ENCODE measurements at regions not wholly inside any gene's neighbourhood (a gene's known extent, or its start where the extent isn't known, plus 50 kb on each side); places are given as distances from the start of the nearest gene placed in this dataset.

- no peak for TF ChIP-seq CTCF (IDR thresholded peaks at IDR 0.05; ENCODE audit: borderline replicate concordance, control extremely low read depth, extremely low read depth, insufficient read depth, missing control alignments)
- no peak for DNase-seq (ENCODE audit: low spot score)
- in situ Hi-C loops (cut with MboI; ENCODE audit: low sequenced_read_pairs, unreplicated experiment), result no loop called here
Measured at GRCh38 chr15:58260205-58260724, 122.1 kb downstream of the AQP9 start.

GRCh38 chr15:58260725-58261267, 122.6 kb downstream of the AQP9 start:
- no peak for TF ChIP-seq CTCF (IDR thresholded peaks at IDR 0.05; ENCODE audit: borderline replicate concordance, control extremely low read depth, extremely low read depth, insufficient read depth, missing control alignments)
- no peak for DNase-seq (ENCODE audit: low spot score)
- in situ Hi-C loops (cut with MboI; ENCODE audit: low sequenced_read_pairs, unreplicated experiment), result no loop called here

- in situ Hi-C loops (cut with MboI; ENCODE audit: low sequenced_read_pairs, unreplicated experiment), result no loop called here
- DNase-seq (ENCODE audit: low spot score), result no peak
- TF ChIP-seq CTCF (IDR thresholded peaks at IDR 0.05; ENCODE audit: borderline replicate concordance, control extremely low read depth, extremely low read depth, insufficient read depth, missing control alignments), result no peak
Measured at GRCh38 chr15:58261368-58261767, 123.2 kb downstream of the AQP9 start.

- no peak for DNase-seq (ENCODE audit: low spot score)
- TF ChIP-seq CTCF (IDR thresholded peaks at IDR 0.05; ENCODE audit: borderline replicate concordance, control extremely low read depth, extremely low read depth, insufficient read depth, missing control alignments), result no peak
- in situ Hi-C loops (cut with MboI; ENCODE audit: low sequenced_read_pairs, unreplicated experiment), result no loop called here
Measured at GRCh38 chr15:58264053-58264971, 126.1 kb downstream of the AQP9 start.

GRCh38 chr15:58267051-58267450, 128.9 kb downstream of the AQP9 start:
- TF ChIP-seq CTCF (IDR thresholded peaks at IDR 0.05; ENCODE audit: borderline replicate concordance, control extremely low read depth, extremely low read depth, insufficient read depth, missing control alignments), result no peak
- DNase-seq (ENCODE audit: low spot score), result no peak
- in situ Hi-C loops (cut with MboI; ENCODE audit: low sequenced_read_pairs, unreplicated experiment), result no loop called here

GRCh38 chr15:58268746-58269267, 130.6 kb downstream of the AQP9 start:
- DNase-seq (ENCODE audit: low spot score), result no peak
- in situ Hi-C loops (cut with MboI; ENCODE audit: low sequenced_read_pairs, unreplicated experiment), result no loop called here
- TF ChIP-seq CTCF (IDR thresholded peaks at IDR 0.05; ENCODE audit: borderline replicate concordance, control extremely low read depth, extremely low read depth, insufficient read depth, missing control alignments), result no peak
